Sigmoid colon (tissue), 6 donors: ENCODE measurements at regions not wholly inside any gene's neighbourhood (a gene's known extent, or its start where the extent isn't known, plus 50 kb on each side); places are given as distances from the start of the nearest gene placed in this dataset.
A peak's percentile ranks its signal among the peaks of the same experiment; 100 is the strongest.

ENCODE experiments used
- DNase-seq: peaks from one replicate; pipeline ENCODE4 v3.0.0-alpha.2; 2019
- H3K27ac ChIP-seq, 4 donors: fragments of 200-600 bp; sonication (generic); one replicate each; pipeline ENCODE4 v1.5.1; 2016 to 2019; ENCODE audit warnings: mild to moderate bottlenecking in 1 of 4
- H3K27me3 ChIP-seq, 3 donors: fragments of 200-600 bp; sonication (generic); one replicate each; pipeline ENCODE4 v1.5.1; 2019; ENCODE audit warnings: mild to moderate bottlenecking in 1 of 3
- H3K36me3 ChIP-seq, 4 donors: fragments of 200-600 bp; sonication (generic); one replicate each; pipeline ENCODE4 v1.5.1; 2016 to 2019
- H3K4me1 ChIP-seq, 4 donors: fragments of 200-600 bp; sonication (generic); one replicate each; pipeline ENCODE4 v1.5.1; 2017 to 2019
- H3K4me3 ChIP-seq, 4 donors: fragments of 200-600 bp; sonication (generic); one replicate each; pipeline ENCODE4 v1.5.1; 2017 to 2019; ENCODE audit warnings: mild to moderate bottlenecking in 2 of 4, moderate library complexity in 1 of 4
- H3K9me3 ChIP-seq, 4 donors: fragments of 200-600 bp in 3 of 4; sonication (generic) in 3 of 4; one replicate each; pipeline versions ENCODE4 v1.5.1 to v1.6.1; 2013 to 2019
- EP300 ChIP-seq, 4 donors: sonication (generic); formaldehyde crosslinking; IDR thresholded peaks; one replicate each; pipeline ENCODE4 v1.6.1; 2017; ENCODE audit warnings: antibody characterized with exemption in 4 of 4
- POLR2A ChIP-seq, 2 donors: fragments of 450-650 bp; IDR thresholded peaks; one replicate each; pipeline ENCODE4 v1.6.1; 2016; ENCODE audit warnings: antibody characterized with exemption in 2 of 2, mild to moderate bottlenecking in 2 of 2, moderate library complexity in 2 of 2
- POLR2AphosphoS5 ChIP-seq, 4 donors: sonication (generic); formaldehyde crosslinking; IDR thresholded peaks; one replicate each; pipeline ENCODE4 v1.6.1; 2017; ENCODE audit warnings: antibody characterized with exemption in 4 of 4
- WGBS, 2 donors: extraction: QIAGEN DNeasy Blood & Tissue Kit; methylation state at CpG; one replicate each; pipeline ENCODE4 v1.1.7; 2013; 5-methylcytosine and 5-hydroxymethylcytosine counted together
- intact Hi-C: fragments of 100-400 bp; cut with DNase I; formaldehyde crosslinking; loops from one replicate; pipeline ENCODE4 v1.15.1; 2023
- TF ChIP-seq, protein P1 (sequence below), 4 experiments: fragments of 450-650 bp in 3 of 4; fragments of 200-600 bp in 1 of 4; IDR thresholded peaks; one replicate each; pipeline ENCODE4 v1.5.1; 2016 to 2019; ENCODE audit warnings: antibody characterized with exemption in 4 of 4, mild to moderate bottlenecking in 3 of 4, moderate library complexity in 2 of 4
- donor health status: healthy with polysubstance abuse.
- donor health status: healthy.

DNA sequence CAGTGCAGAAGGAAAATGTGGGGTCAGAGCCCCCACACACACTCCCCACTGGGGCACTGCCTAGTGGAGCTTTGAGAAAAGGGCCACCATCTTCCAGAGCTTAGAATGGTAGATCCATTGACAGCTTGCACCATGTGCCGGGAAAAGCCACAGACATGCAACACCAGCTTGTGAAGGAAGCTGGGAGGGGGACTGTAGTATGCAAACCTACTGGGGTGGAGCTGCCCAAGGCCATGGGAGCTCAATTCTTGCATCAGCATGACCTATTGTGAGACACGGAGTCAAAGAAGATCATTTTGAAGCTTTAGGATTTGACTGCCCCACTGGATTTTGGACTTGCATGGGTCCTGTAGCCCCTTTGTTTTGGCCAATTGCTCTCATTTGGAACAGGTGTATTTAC lies 142.8 kb upstream of the ARHGEF9 start:
- H3K27me3 ChIP-seq = no peaks in the 10 kb centered on the region
- H3K27ac ChIP-seq = no peak overlapping the region
- TF ChIP-seq, protein P1, sequence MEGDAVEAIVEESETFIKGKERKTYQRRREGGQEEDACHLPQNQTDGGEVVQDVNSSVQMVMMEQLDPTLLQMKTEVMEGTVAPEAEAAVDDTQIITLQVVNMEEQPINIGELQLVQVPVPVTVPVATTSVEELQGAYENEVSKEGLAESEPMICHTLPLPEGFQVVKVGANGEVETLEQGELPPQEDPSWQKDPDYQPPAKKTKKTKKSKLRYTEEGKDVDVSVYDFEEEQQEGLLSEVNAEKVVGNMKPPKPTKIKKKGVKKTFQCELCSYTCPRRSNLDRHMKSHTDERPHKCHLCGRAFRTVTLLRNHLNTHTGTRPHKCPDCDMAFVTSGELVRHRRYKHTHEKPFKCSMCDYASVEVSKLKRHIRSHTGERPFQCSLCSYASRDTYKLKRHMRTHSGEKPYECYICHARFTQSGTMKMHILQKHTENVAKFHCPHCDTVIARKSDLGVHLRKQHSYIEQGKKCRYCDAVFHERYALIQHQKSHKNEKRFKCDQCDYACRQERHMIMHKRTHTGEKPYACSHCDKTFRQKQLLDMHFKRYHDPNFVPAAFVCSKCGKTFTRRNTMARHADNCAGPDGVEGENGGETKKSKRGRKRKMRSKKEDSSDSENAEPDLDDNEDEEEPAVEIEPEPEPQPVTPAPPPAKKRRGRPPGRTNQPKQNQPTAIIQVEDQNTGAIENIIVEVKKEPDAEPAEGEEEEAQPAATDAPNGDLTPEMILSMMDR (IDR thresholded peaks at IDR 0.05) = no peak
- no peak for TF ChIP-seq EP300 (IDR thresholded peaks at IDR 0.05)
- no peak for TF ChIP-seq POLR2AphosphoS5 (IDR thresholded peaks at IDR 0.05)
- TF ChIP-seq POLR2A (IDR thresholded peaks at IDR 0.05) = no peak
- intact Hi-C loops = no loop called here
- no peaks in the 10 kb centered on the region for H3K4me1 ChIP-seq
- DNase-seq = no peak
- H3K36me3 ChIP-seq = no peaks in the 10 kb centered on the region
- no peak overlapping the region for H3K4me3 ChIP-seq
- WGBS, 2 donors = 92 to 94% methylated on average over 2 of the region's 2 CpGs
- H3K9me3 ChIP-seq = no peaks in the 10 kb centered on the region

DNA sequence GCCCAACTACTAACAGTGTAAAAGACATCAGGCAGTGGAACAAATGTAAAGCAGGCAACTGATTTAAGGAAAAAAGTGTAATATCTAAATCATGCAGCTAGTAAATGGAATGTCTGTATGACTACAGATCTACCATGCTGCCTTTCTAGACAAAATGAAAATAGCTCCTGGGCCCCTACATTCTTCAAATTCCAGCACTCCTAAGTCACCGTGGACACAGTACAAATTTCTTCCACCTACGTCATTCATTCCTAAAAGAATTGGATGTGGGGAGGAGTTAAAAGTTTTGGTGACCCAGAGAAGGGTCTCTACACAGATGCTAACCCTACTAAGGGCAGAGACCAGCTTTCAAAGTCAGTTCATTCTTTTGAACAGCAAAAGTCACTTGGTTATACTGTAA lies 137.2 kb upstream of the ARHGEF9 start:
- DNase-seq = no peak
- peak overlapping the region in 1 of 4 donors; percentile 5 for H3K27ac ChIP-seq

DNA sequence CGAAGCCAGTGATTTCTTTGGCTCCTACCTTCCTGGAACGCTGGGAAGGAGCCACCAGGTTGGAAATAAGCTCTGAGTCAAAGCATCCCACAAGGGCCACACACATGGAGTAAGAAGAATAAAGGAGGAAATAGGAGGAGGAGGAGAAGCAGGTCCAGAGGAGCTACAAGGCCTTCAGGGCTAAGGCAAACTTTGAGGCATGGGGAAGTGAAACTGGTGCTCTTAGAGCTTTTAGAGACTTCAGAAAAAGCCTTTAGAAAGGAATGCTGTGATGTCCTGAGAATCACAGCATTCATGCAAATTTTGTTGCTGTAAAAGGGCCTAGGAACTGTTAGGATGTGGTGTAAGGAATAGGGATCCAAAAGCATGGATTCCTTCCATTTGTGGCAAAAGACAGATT lies 135.9 kb upstream of the ARHGEF9 start:
- DNase-seq = no peak
- Histone ChIP-seq H3K9me3 (no peaks in the 10 kb centered on the region), H3K27me3 (no peaks in the 10 kb centered on the region), H3K4me1 (no peaks in the 10 kb centered on the region), H3K4me3 (no peak overlapping the region), H3K27ac (no peak overlapping the region), H3K36me3 (no peaks in the 10 kb centered on the region)
- WGBS, 2 donors = 69 to 75% methylated on average over 2 of the region's 2 CpGs
- TF ChIP-seq POLR2A (IDR thresholded peaks at IDR 0.05) (no peak), EP300 (IDR thresholded peaks at IDR 0.05) (no peak), POLR2AphosphoS5 (IDR thresholded peaks at IDR 0.05) (no peak)
- TF ChIP-seq, protein P1 (IDR thresholded peaks at IDR 0.05) = no peak
- intact Hi-C loops = no loop called here

More for the DNA sequence above, 137.2 kb upstream of the ARHGEF9 start:
- Histone ChIP-seq H3K4me3 (no peak overlapping the region), H3K4me1 (no peaks in the 10 kb centered on the region), H3K27me3 (no peaks in the 10 kb centered on the region), H3K36me3 (no peaks in the 10 kb centered on the region), H3K9me3 (no peaks in the 10 kb centered on the region)
- 66 to 77% methylated on average over 2 of the region's 2 CpGs for WGBS, 2 donors
- intact Hi-C loops = no loop called here
- TF ChIP-seq EP300 (IDR thresholded peaks at IDR 0.05) (no peak), POLR2AphosphoS5 (IDR thresholded peaks at IDR 0.05) (no peak)
- TF ChIP-seq, protein P1 (IDR thresholded peaks at IDR 0.05) = no peak

DNA sequence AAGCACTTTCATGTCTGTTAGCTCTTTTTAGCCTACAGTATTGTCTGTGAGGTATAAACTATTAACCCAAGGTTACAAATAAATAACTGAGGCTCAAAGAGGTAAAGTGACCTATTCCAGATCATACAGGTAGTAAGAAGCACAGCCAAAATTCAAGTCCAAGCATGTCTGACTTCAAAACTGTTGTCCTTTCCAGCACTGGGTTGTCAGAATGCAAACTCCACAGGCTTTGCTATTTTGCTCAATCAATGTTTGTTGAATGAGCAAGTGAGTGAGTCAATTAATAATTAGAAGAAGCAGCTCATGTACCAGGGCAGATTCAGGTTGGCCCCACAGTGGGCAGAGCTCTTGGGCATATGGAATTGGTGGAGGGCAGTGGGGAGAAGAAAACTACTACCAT lies 134.1 kb upstream of the ARHGEF9 start:
- Histone ChIP-seq H3K36me3 (no peaks in the 10 kb centered on the region), H3K4me3 (no peak overlapping the region), H3K9me3 (no peaks in the 10 kb centered on the region), H3K4me1 (no peaks in the 10 kb centered on the region), H3K27ac (no peak overlapping the region), H3K27me3 (no peaks in the 10 kb centered on the region)
- no peak for TF ChIP-seq POLR2AphosphoS5 (IDR thresholded peaks at IDR 0.05)
- no peak for TF ChIP-seq EP300 (IDR thresholded peaks at IDR 0.05)
- no peak for TF ChIP-seq POLR2A (IDR thresholded peaks at IDR 0.05)
- TF ChIP-seq, protein P1 (IDR thresholded peaks at IDR 0.05) = no peak
- intact Hi-C loops = no loop called here
- DNase-seq = no peak

DNA sequence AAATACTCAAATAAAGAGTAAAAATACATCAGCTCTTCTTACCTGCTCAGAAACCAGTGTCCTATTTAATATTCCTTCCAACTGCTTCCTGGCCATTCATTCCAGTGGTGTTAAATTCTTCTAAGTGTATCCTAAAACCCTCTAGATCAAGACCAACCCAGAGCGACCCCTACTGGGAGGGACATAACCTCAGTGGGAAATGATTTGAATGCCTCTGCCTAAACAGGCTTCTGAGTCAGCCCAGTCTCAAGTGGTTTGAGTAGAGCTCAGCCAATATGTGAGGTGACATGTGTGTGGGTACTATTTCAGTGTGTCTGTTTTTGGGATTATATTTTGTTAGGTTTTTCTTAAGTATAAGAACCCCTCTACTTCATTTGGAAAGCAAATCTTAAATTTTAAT lies 133.6 kb upstream of the ARHGEF9 start:
- TF ChIP-seq POLR2AphosphoS5 (IDR thresholded peaks at IDR 0.05) = no peak
- TF ChIP-seq POLR2A (IDR thresholded peaks at IDR 0.05) = no peak
- TF ChIP-seq, protein P1 (IDR thresholded peaks at IDR 0.05) = no peak
- TF ChIP-seq EP300 (IDR thresholded peaks at IDR 0.05) = no peak
- Histone ChIP-seq H3K4me3 (no peak overlapping the region), H3K9me3 (no peaks in the 10 kb centered on the region), H3K36me3 (no peaks in the 10 kb centered on the region), H3K27ac (no peak overlapping the region), H3K4me1 (no peaks in the 10 kb centered on the region), H3K27me3 (no peaks in the 10 kb centered on the region)
- intact Hi-C loops = no loop called here
- 21 to 37% methylated on average over 1 of the region's 1 CpG for WGBS, 2 donors
- DNase-seq = no peak
